ENCODE measurements at regions not wholly inside any gene's neighbourhood (a gene's known extent, or its start where the extent isn't known, plus 50 kb on each side); places are given as distances from the start of the nearest gene placed in this dataset.

GRCh38 chr17:22461460-22462145, 769.3 kb downstream of the KCNJ18 start:
- TF ChIP-seq, protein P1, sequence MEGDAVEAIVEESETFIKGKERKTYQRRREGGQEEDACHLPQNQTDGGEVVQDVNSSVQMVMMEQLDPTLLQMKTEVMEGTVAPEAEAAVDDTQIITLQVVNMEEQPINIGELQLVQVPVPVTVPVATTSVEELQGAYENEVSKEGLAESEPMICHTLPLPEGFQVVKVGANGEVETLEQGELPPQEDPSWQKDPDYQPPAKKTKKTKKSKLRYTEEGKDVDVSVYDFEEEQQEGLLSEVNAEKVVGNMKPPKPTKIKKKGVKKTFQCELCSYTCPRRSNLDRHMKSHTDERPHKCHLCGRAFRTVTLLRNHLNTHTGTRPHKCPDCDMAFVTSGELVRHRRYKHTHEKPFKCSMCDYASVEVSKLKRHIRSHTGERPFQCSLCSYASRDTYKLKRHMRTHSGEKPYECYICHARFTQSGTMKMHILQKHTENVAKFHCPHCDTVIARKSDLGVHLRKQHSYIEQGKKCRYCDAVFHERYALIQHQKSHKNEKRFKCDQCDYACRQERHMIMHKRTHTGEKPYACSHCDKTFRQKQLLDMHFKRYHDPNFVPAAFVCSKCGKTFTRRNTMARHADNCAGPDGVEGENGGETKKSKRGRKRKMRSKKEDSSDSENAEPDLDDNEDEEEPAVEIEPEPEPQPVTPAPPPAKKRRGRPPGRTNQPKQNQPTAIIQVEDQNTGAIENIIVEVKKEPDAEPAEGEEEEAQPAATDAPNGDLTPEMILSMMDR (IDR thresholded peaks at IDR 0.05): no peak
- TF ChIP-seq POLR2A (IDR thresholded peaks at IDR 0.05): no peak

Measured in adrenal gland (tissue), 5 donors.